ENCODE measurements at regions not wholly inside any gene's neighbourhood (a gene's known extent, or its start where the extent isn't known, plus 50 kb on each side); places are given as distances from the start of the nearest gene placed in this dataset.
"Not testable (repeated sequence)": the region's sequence is repeated elsewhere in the genome, so short reads cannot be mapped to it uniquely, and the experiment has no call there.

GRCh38 chr15:88987591-88987933 lies 74.4 kb upstream of the MFGE8 start:
- Mint-ChIP-seq H3K9me3 (no peaks in the 10 kb centered on the region), H3K36me3 (ENCODE audit: low read depth) (no peaks in the 10 kb centered on the region), H3K27me3 (peaks cover 5% of the 10 kb centered on the region), H3K4me1 (ENCODE audit: low read depth) (no peaks in the 10 kb centered on the region), H3K27ac (no peak overlapping the region), H3K4me3 (no peak overlapping the region)
- intact Hi-C loops (cut with micrococcal nuclease) = no loop called here

- Mint-ChIP-seq H3K9me3 (no peaks in the 10 kb centered on the region), H3K4me1 (ENCODE audit: low read depth) (no peaks in the 10 kb centered on the region)
Measured at GRCh38 chr15:88987934-88988671, 74.9 kb upstream of the MFGE8 start.

DNA sequence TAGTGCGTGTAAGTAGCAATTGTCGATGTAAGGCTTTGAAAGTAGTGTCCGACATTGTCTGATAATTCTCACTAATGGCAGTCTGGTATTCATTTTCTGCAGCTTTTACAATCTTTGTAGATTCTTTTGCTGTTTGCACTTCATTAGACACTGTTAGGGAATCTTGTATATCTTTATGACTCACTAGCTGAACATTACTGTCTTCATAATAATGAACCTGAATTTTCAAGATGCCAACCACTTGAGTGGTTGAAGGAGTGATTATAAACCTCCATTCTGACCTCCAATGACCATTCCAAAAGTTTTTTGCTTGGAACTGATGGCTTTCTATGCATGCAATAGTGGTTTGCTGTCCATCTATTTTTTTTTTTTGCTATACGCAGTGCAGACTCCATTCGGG lies 76.4 kb upstream of the MFGE8 start:
- Mint-ChIP-seq H3K4me3 (no peak overlapping the region), H3K27me3 (peaks cover 5% of the 10 kb centered on the region), H3K4me1 (ENCODE audit: low read depth) (no peaks in the 10 kb centered on the region), H3K9me3 (no peaks in the 10 kb centered on the region), H3K27ac (no peak overlapping the region), H3K36me3 (ENCODE audit: low read depth) (no peaks in the 10 kb centered on the region)
- intact Hi-C loops (cut with micrococcal nuclease) = no loop called here

More at GRCh38 chr15:88987934-88988671, 74.9 kb upstream of the MFGE8 start:
- intact Hi-C loops (cut with micrococcal nuclease) = no loop called here
- Mint-ChIP-seq H3K27me3 (peaks cover 5% of the 10 kb centered on the region), H3K27ac (no peak overlapping the region), H3K36me3 (ENCODE audit: low read depth) (no peaks in the 10 kb centered on the region), H3K4me3 (no peak overlapping the region)

GRCh38 chr15:88990185-88990679 lies 77.1 kb upstream of the MFGE8 start:
- Mint-ChIP-seq H3K9me3 (no peaks in the 10 kb centered on the region), H3K36me3 (ENCODE audit: low read depth) (no peaks in the 10 kb centered on the region), H3K27me3 (peaks cover 5% of the 10 kb centered on the region), H3K27ac (no peak overlapping the region), H3K4me3 (no peak overlapping the region), H3K4me1 (ENCODE audit: low read depth) (no peaks in the 10 kb centered on the region)
- intact Hi-C loops (cut with micrococcal nuclease) = no loop called here

- Mint-ChIP-seq H3K27ac (no peak overlapping the region), H3K36me3 (ENCODE audit: low read depth) (no peaks in the 10 kb centered on the region), H3K4me1 (ENCODE audit: low read depth) (no peaks in the 10 kb centered on the region), H3K9me3 (no peaks in the 10 kb centered on the region), H3K4me3 (no peak overlapping the region), H3K27me3 (peaks cover 5% of the 10 kb centered on the region)
- intact Hi-C loops (cut with micrococcal nuclease) = no loop called here
Measured at GRCh38 chr15:88992216-88992615, 79.0 kb upstream of the MFGE8 start.

- intact Hi-C loops (cut with micrococcal nuclease) = no loop called here
- Mint-ChIP-seq H3K27ac (no peak overlapping the region), H3K4me1 (ENCODE audit: low read depth) (no peaks in the 10 kb centered on the region), H3K4me3 (no peak overlapping the region), H3K9me3 (no peaks in the 10 kb centered on the region), H3K27me3 (peaks cover 9% of the 10 kb centered on the region), H3K36me3 (ENCODE audit: low read depth) (no peaks in the 10 kb centered on the region)
Measured at GRCh38 chr15:88992912-88993376, 79.8 kb upstream of the MFGE8 start.

GRCh38 chr15:88993662-88994061 lies 80.5 kb upstream of the MFGE8 start:
- H3K36me3 Mint-ChIP-seq (ENCODE audit: low read depth) = no peaks in the 10 kb centered on the region
- intact Hi-C loops (cut with micrococcal nuclease) = no loop called here
- no peak overlapping the region for H3K27ac Mint-ChIP-seq
- no peak overlapping the region for H3K4me3 Mint-ChIP-seq
- H3K27me3 Mint-ChIP-seq = peaks cover 9% of the 10 kb centered on the region
- no peaks in the 10 kb centered on the region for H3K9me3 Mint-ChIP-seq
- no peaks in the 10 kb centered on the region for H3K4me1 Mint-ChIP-seq (ENCODE audit: low read depth)

DNA sequence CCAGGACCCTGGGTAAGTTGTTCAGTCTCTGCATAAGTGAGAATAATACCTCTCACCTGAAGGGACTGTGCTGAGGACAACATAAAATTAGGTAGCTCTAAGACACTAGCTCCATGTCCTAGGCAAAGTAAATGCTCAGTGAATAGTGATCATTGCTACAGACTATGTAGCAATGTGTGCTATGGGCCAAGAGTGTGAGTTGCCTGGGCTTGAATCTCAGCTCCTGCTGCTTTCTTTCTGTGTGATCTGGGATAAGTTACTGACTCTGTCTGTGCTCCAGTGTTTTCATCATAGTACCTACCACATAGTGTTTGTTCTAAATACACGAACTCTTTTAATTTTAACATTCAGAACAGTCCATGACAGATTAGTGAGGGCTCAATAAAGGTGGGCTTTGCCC lies 81.1 kb upstream of the MFGE8 start:
- intact Hi-C loops (cut with micrococcal nuclease) = no loop called here
- H3K4me3 Mint-ChIP-seq = no peak overlapping the region
- no peaks in the 10 kb centered on the region for H3K36me3 Mint-ChIP-seq (ENCODE audit: low read depth)
- peaks cover 9% of the 10 kb centered on the region for H3K27me3 Mint-ChIP-seq
- no peaks in the 10 kb centered on the region for H3K9me3 Mint-ChIP-seq
- no peaks in the 10 kb centered on the region for H3K4me1 Mint-ChIP-seq (ENCODE audit: low read depth)
- no peak overlapping the region for H3K27ac Mint-ChIP-seq

- H3K27me3 Mint-ChIP-seq = peaks cover 6% of the 10 kb centered on the region
- no peaks in the 10 kb centered on the region for H3K9me3 Mint-ChIP-seq
- no peak overlapping the region for H3K4me3 Mint-ChIP-seq
- no peak overlapping the region for H3K27ac Mint-ChIP-seq
- H3K36me3 Mint-ChIP-seq (ENCODE audit: low read depth) = no peaks in the 10 kb centered on the region
- intact Hi-C loops (cut with micrococcal nuclease) = no loop called here
- H3K4me1 Mint-ChIP-seq (ENCODE audit: low read depth) = no peaks in the 10 kb centered on the region
Measured at GRCh38 chr15:88995449-88995848, 82.3 kb upstream of the MFGE8 start.

DNA sequence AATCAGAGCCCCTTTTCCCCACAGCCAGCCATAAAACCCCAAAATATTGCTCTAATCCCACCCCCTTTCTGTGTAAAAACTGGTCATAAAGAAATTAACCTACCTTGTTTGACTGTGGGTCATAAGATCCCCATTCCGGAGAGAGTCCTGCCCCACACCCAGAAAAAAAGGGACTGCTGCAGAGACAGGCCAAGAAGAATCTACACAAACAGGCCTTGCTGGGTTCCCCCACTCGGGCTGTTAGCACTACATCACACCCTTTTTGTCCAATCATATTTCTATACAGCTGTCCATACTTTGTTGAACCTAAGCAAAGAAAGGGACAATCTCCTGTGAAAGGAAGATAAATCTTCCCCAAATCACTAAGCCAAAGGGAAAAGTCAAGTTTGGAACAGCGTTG lies 84.4 kb upstream of the MFGE8 start:
- Mint-ChIP-seq H3K36me3 (ENCODE audit: low read depth) (no peaks in the 10 kb centered on the region), H3K27me3 (peaks cover 6% of the 10 kb centered on the region), H3K4me3 (no peak overlapping the region), H3K4me1 (ENCODE audit: low read depth) (peaks cover 5% of the 10 kb centered on the region), H3K27ac (no peak overlapping the region), H3K9me3 (no peaks in the 10 kb centered on the region)
- intact Hi-C loops (cut with micrococcal nuclease) = no loop called here

- Mint-ChIP-seq H3K27me3 (peaks cover 6% of the 10 kb centered on the region), H3K27ac (no peak overlapping the region), H3K9me3 (no peaks in the 10 kb centered on the region), H3K4me3 (no peak overlapping the region), H3K4me1 (ENCODE audit: low read depth) (peaks cover 9% of the 10 kb centered on the region), H3K36me3 (ENCODE audit: low read depth) (no peaks in the 10 kb centered on the region)
- intact Hi-C loops (cut with micrococcal nuclease) = no loop called here
Measured at GRCh38 chr15:88998980-88999713, 86.0 kb upstream of the MFGE8 start.

DNA sequence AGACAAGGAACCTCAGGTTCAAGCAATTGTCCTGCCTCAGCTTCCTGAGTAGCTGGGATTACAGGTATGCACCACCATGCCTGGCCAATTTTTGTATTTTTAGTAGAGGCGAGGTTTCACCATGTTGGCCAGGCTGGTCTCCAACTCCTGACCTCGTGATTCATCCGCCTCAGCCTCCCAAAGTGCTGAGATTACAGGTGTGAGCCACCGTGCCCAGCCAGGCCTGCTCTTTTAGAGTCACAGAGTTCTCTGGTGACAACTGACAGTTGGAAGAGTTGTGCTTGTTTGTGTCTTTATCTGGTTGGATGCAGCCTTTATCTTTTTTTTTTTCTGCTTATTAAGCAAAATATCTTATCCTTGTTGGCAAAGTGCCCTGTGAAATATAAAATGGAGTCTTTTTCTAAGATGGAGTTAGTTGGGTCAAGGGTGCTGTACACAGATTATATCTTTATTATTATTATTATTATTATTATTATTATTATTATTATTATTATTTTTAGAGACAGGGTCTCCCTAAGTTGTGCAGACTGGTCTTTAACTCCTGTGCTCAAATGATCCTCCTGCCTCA lies 86.5 kb upstream of the ABHD2 start:
- H3K36me3 Mint-ChIP-seq (ENCODE audit: low read depth); H3K4me1 Mint-ChIP-seq (ENCODE audit: low read depth); H3K4me3 Mint-ChIP-seq; H3K27ac Mint-ChIP-seq; intact Hi-C loops (cut with micrococcal nuclease); H3K9me3 Mint-ChIP-seq: not testable (repeated sequence)
- peaks cover 11% of the 10 kb centered on the region for H3K27me3 Mint-ChIP-seq

DNA sequence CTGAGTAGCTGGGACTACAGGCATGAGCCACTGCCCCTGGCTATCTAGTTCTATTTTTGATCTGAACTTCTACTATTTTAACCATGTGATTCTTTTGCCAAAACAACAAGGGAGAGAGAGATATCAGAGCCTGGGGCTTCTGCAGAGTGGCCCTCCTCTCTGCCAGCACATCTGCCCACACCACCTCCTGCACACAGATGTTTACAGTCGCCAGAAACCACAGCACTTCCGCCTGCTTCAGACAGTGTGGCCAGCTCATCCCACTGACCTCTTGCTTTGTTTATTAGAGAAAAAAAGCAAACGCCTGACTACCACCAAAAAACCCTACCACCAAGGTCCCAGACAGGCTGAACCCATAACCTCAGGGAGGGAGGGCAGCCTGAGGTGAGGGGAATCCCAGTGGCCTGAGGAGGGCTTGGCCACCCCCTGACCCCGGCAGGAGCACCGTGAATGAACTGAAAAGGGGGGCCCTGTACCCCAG lies 85.9 kb upstream of the ABHD2 start:
- Mint-ChIP-seq H3K9me3 (no peaks in the 10 kb centered on the region), H3K4me1 (ENCODE audit: low read depth) (peaks cover 9% of the 10 kb centered on the region), H3K27ac (no peak overlapping the region), H3K4me3 (no peak overlapping the region), H3K36me3 (ENCODE audit: low read depth) (no peaks in the 10 kb centered on the region), H3K27me3 (peaks cover 11% of the 10 kb centered on the region)
- intact Hi-C loops (cut with micrococcal nuclease) = no loop called here

- Mint-ChIP-seq H3K4me3 (no peak overlapping the region), H3K27me3 (peaks cover 8% of the 10 kb centered on the region), H3K36me3 (ENCODE audit: low read depth) (no peaks in the 10 kb centered on the region), H3K9me3 (no peaks in the 10 kb centered on the region), H3K4me1 (ENCODE audit: low read depth) (peaks cover 9% of the 10 kb centered on the region), H3K27ac (no peak overlapping the region)
- intact Hi-C loops (cut with micrococcal nuclease) = no loop called here
Measured at GRCh38 chr15:89002830-89003229, 85.4 kb upstream of the ABHD2 start.

Measured in dendritic cell treated with granulocyte-macrophage colony-stimulating factor and Interleukin-4, amounts not matched to agents 40 ng/mL and 50 ng/mL, for 4 days (primary cell).